Loucy (cell line): ENCODE measurements at regions not wholly inside any gene's neighbourhood (a gene's known extent, or its start where the extent isn't known, plus 50 kb on each side); places are given as distances from the start of the nearest gene placed in this dataset.

Experiments
- EZH2phosphoT487 ChIP-seq: fragments of 200-600 bp; IDR thresholded peaks from 2 replicates; pipeline ENCODE4 v1.6.1; 2018; ENCODE audit warnings: antibody characterized with exemption, mild to moderate bottlenecking, moderate library complexity, borderline replicate concordance
- TF ChIP-seq, protein P1 (sequence below): fragments of 200-600 bp; sonication (generic); conservative IDR thresholded peaks from 2 replicates; pipeline ENCODE4 v1.5.1; 2014; ENCODE audit warnings: mild to moderate bottlenecking, antibody characterized with exemption, low read length

DNA sequence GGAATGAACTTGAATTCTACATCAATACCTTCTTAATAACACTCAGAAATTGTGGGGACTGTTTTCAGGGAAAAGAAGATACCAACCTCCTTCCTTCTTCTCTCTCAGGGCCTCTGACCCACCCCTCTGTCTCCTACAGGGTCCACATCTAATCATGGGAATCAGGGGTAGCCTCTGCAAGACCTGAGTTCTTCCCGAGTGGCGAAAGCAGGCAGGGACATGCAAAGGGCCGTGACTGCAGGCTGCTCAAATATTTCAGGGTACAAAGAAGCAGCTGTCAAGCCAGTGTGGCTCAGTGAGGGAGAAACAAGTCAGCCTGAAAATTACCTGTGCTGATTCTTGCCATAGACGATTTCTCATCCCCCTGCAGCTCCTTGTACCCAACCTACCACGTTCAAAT, 123.1 kb upstream of the PARP11 start:
- TF ChIP-seq, protein P1, sequence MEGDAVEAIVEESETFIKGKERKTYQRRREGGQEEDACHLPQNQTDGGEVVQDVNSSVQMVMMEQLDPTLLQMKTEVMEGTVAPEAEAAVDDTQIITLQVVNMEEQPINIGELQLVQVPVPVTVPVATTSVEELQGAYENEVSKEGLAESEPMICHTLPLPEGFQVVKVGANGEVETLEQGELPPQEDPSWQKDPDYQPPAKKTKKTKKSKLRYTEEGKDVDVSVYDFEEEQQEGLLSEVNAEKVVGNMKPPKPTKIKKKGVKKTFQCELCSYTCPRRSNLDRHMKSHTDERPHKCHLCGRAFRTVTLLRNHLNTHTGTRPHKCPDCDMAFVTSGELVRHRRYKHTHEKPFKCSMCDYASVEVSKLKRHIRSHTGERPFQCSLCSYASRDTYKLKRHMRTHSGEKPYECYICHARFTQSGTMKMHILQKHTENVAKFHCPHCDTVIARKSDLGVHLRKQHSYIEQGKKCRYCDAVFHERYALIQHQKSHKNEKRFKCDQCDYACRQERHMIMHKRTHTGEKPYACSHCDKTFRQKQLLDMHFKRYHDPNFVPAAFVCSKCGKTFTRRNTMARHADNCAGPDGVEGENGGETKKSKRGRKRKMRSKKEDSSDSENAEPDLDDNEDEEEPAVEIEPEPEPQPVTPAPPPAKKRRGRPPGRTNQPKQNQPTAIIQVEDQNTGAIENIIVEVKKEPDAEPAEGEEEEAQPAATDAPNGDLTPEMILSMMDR = no peak
- no peak for TF ChIP-seq EZH2phosphoT487
